Astrocyte of the spinal cord (primary cell): ENCODE measurements at regions not wholly inside any gene's neighbourhood (a gene's known extent, or its start where the extent isn't known, plus 50 kb on each side); places are given as distances from the start of the nearest gene placed in this dataset.
"Not testable (repeated sequence)": the region's sequence is repeated elsewhere in the genome, so short reads cannot be mapped to it uniquely, and the experiment has no call there.

Experiments used
- DNase-seq: peaks from one replicate; pipeline ENCODE4 v3.0.0; 2011; ENCODE audit warnings: low read depth, low spot score
- H3K4me3 ChIP-seq: 2 replicates; pipeline ENCODE4 v1.5.1; 2011; ENCODE audit warnings: low read depth, mild to moderate bottlenecking, low read length, moderate library complexity
- in situ Hi-C: cut with HindIII; loops from 2 replicates; pipeline ENCODE4 v1.10.0; 2017; ENCODE audit warnings: low sequenced_read_pairs
- TF ChIP-seq, protein P1 (sequence below): IDR thresholded peaks from 2 replicates; pipeline ENCODE4 v1.5.1; 2012; ENCODE audit warnings: low read depth, mild to moderate bottlenecking, low read length, inconsistent platforms

DNA sequence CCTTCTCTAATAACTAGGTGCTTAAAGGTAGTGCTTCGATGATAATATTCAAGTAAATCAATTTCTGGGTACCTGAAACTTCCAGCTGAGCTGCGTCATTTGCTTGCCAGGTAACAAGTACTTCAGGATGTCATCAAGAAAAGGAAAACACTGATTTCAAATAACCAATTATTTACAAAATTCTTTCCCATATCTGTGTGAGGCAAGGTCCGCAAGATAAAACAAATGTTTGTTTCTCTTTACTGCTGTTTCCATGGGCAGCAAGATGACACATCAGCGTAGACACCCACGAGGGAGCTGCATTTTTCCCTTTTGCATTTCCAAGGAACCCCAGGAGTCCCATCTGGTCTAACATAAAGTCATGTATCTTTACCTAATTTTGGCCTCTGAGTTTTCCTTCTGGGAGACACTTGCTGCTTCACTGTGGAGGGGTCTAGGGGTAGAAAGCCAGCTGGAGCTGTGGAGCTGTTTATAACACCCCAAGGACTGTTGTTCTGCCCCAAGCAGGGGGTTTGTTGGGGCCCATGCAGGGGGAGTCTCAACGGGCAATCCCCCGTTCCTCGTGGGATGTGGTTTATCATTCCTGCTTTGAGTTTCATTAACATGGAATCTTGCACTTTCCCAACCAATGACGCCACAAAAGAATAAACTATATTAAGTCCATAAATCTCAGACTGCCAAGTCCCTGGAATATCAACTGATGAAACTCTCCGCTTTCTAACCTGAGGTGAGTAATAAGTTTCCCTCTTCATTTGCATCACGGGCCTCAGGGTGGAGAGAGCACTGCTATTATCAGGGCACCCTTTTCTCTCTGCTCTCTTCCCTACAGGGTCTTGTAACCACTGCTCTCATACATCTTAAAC lies 112.8 kb upstream of the PELI2 start:
- peak; percentile 85 for DNase-seq
- in situ Hi-C loops = no loop called here
- H3K4me3 ChIP-seq = peak overlapping the region; percentile 1
- TF ChIP-seq, protein P1, sequence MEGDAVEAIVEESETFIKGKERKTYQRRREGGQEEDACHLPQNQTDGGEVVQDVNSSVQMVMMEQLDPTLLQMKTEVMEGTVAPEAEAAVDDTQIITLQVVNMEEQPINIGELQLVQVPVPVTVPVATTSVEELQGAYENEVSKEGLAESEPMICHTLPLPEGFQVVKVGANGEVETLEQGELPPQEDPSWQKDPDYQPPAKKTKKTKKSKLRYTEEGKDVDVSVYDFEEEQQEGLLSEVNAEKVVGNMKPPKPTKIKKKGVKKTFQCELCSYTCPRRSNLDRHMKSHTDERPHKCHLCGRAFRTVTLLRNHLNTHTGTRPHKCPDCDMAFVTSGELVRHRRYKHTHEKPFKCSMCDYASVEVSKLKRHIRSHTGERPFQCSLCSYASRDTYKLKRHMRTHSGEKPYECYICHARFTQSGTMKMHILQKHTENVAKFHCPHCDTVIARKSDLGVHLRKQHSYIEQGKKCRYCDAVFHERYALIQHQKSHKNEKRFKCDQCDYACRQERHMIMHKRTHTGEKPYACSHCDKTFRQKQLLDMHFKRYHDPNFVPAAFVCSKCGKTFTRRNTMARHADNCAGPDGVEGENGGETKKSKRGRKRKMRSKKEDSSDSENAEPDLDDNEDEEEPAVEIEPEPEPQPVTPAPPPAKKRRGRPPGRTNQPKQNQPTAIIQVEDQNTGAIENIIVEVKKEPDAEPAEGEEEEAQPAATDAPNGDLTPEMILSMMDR = no peak

DNA sequence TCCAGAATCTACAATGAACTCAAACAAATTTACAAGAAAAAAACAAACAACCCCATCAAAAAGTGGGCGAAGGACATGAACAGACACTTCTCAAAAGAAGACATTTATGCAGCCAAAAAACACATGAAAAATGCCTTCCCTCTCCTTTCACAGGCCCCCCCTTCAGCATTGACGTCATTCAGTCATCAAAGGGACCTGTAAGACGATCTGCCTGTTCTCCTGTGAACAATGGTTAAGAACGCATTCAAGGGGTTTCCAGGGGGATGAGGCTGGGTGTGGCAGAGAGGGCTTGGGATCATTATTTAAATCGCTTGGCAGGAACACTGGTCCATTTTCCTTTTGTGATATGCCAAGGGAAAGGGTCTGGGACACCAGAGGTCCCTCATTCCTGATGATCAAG lies 110.7 kb upstream of the PELI2 start:
- peak; percentile 15 for DNase-seq
- in situ Hi-C loops, H3K4me3 ChIP-seq: not testable (repeated sequence)

DNA sequence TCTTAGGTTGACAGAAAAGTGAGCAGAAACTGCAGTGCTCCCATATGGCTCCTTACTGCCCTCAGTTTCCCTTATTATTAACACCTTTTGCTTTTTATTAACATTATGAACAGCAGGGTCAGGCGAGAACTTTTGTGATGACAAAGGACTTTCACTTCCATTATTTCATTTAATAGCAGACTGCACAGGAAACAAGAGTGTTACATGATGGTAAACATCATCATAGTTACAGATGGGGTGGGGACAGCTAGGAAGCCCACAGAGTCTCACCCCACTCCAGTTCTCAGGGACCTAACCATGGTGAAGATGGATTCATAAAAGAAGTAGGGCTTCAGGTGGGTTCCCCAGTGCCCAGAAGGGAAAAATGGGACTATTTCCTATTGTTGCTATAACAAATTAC lies 110.1 kb upstream of the PELI2 start:
- no peak overlapping the region for H3K4me3 ChIP-seq
- no peak for DNase-seq
- in situ Hi-C loops = no loop called here
- TF ChIP-seq, protein P1 = no peak

DNA sequence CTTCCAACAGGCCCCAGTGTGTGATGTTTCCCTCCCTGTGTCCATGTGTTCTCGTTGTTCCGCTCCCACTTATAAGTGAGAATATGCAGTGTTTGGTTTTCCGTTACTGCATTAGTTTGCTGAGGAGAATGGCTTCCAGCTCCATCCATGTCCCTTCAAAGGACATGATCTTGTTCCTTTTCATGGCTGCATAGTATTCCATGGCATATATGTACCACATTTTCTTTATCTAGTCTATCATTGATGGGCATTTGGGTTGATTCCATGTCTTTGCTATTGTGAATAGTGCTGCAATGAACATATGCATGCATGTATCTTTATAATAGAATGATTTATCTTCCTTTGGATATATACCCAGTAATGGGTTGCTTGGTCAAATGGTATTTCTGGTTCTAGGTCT lies 109.5 kb upstream of the PELI2 start:
- in situ Hi-C loops, H3K4me3 ChIP-seq, DNase-seq: not testable (repeated sequence)

- no peak for DNase-seq
- in situ Hi-C loops = no loop called here
- TF ChIP-seq, protein P1 = no peak
- H3K4me3 ChIP-seq = no peak overlapping the region
These were observed 94.5 kb upstream of the PELI2 start for GRCh38 chr14:56023661-56024081.

GRCh38 chr14:56025191-56025590 lies 93.0 kb upstream of the PELI2 start:
- in situ Hi-C loops = no loop called here
- TF ChIP-seq, protein P1 = no peak
- H3K4me3 ChIP-seq = no peak overlapping the region
- no peak for DNase-seq

- DNase-seq = no peak
- in situ Hi-C loops = no loop called here
These were observed 91.7 kb upstream of the PELI2 start for GRCh38 chr14:56026506-56026905.

More at GRCh38 chr14:56026506-56026905, 91.7 kb upstream of the PELI2 start:
- H3K4me3 ChIP-seq = no peak overlapping the region
- TF ChIP-seq, protein P1 = no peak
